ENCODE measurements at regions not wholly inside any gene's neighbourhood (a gene's known extent, or its start where the extent isn't known, plus 50 kb on each side); places are given as distances from the start of the nearest gene placed in this dataset.

- intact Hi-C loops (cut with micrococcal nuclease), result no loop called here
- POLR2A ChIA-PET (ENCODE audit: unreplicated experiment), result no interaction called here
- no CpG with 5 or more reads among the region's 1 CpG for WGBS, 2 experiments (ENCODE audit: extremely low coverage in 2 of 2, insufficient read length in 1 of 2)
Observed at GRCh38 chr13:79815041-79815440, 334.1 kb downstream of the NDFIP2 start.

More at GRCh38 chr13:79815041-79815440, 334.1 kb downstream of the NDFIP2 start:
- H3K18ac ChIP-seq (ENCODE audit: low read depth, low read length), result no peak overlapping the region
- H3K9me3 ChIP-seq (ENCODE audit: control insufficient read depth, insufficient read depth, low read length), result no peaks in the 10 kb centered on the region
- BruUV-seq (replicated peaks), result no TSS peak
- H3K14ac ChIP-seq (replicated peaks; ENCODE audit: low read depth, low read length), result no peak overlapping the region
- no peak overlapping the region for H3K27ac ChIP-seq (ENCODE audit: insufficient read depth, low read length)
- H3K4ac ChIP-seq (ENCODE audit: low read depth, low read length), result no peak overlapping the region
- H2AK5ac ChIP-seq (ENCODE audit: low read depth, low read length), result no peak overlapping the region
- H3K9me1 ChIP-seq (ENCODE audit: insufficient read depth, low read length), result no peaks in the 10 kb centered on the region
- H3K4me3 ChIP-seq (ENCODE audit: insufficient read depth, low read depth, low read length), result no peak overlapping the region
- no peak overlapping the region for H3K56ac ChIP-seq (ENCODE audit: extremely low read depth, insufficient read depth, low read length)
- TF ChIP-seq SMC3 (IDR thresholded peaks at IDR 0.05; ENCODE audit: low read depth, low read length), result no peak
- no peak for TF ChIP-seq CHD1 (IDR thresholded peaks at IDR 0.05; ENCODE audit: low read depth, low read length)
- TF ChIP-seq CEBPB (IDR thresholded peaks at IDR 0.05; ENCODE audit: low read depth, low read length), result no peak
- no peak for TF ChIP-seq MAZ (IDR thresholded peaks at IDR 0.05; ENCODE audit: borderline replicate concordance, low read depth, low read length)
- TF ChIP-seq RFX5 (IDR thresholded peaks at IDR 0.05; ENCODE audit: low read depth, low read length), result no peak
- TF ChIP-seq FOS (IDR thresholded peaks at IDR 0.05; ENCODE audit: low read depth, low read length), result no peak
- no peak for TF ChIP-seq MAFK (IDR thresholded peaks at IDR 0.05; ENCODE audit: low read depth, low read length)
- no peak for TF ChIP-seq NFE2L2 (IDR thresholded peaks at IDR 0.05; ENCODE audit: low read depth, low read length)
- TF ChIP-seq USF2 (IDR thresholded peaks at IDR 0.05; ENCODE audit: low read depth, low read length), result no peak
- no peak for TF ChIP-seq ELK1 (IDR thresholded peaks at IDR 0.05; ENCODE audit: borderline replicate concordance, low read depth, low read length)
- no peak for TF ChIP-seq POLR2A (IDR thresholded peaks at IDR 0.05; ENCODE audit: low read depth, low read length)
- TF ChIP-seq CTCF (conservative IDR thresholded peaks at IDR 0.05; ENCODE audit: low read depth, low read length), result no peak
- no peak for TF ChIP-seq RCOR1 (IDR thresholded peaks at IDR 0.05; ENCODE audit: insufficient replicate concordance, low read length)
- no peak for TF ChIP-seq MXI1 (IDR thresholded peaks at IDR 0.05; ENCODE audit: borderline replicate concordance, low read depth, low read length)
- TF ChIP-seq BHLHE40 (IDR thresholded peaks at IDR 0.05; ENCODE audit: low read depth, low read length), result no peak
- TF ChIP-seq RAD21 (IDR thresholded peaks at IDR 0.05; ENCODE audit: low read length), result no peak
- no peak overlapping the region for H2BK20ac ChIP-seq (ENCODE audit: low read depth, low read length)
- H3K23ac ChIP-seq (ENCODE audit: low read depth, low read length), result no peak overlapping the region
- dilution Hi-C loops (cut with HindIII; ENCODE audit: low sequenced_read_pairs, unreplicated experiment) (no loop called here), in situ Hi-C loops (cut with MboI; ENCODE audit: low sequenced_read_pairs) (no loop called here)
- H4K20me1 ChIP-seq (ENCODE audit: insufficient read depth, low read length), result no peaks in the 10 kb centered on the region
- no peak overlapping the region for H4K5ac ChIP-seq (ENCODE audit: low read depth, low read length)
- H2BK15ac ChIP-seq (ENCODE audit: low read depth, low read length), result no peak overlapping the region
- no peak overlapping the region for H2BK5ac ChIP-seq (ENCODE audit: low read depth, low read length, poor library complexity, severe bottlenecking)
- peaks cover 4% of the 10 kb centered on the region for H3K4me1 ChIP-seq (ENCODE audit: control insufficient read depth, insufficient read depth, low read length)
- no peak overlapping the region for H3K9ac ChIP-seq (ENCODE audit: low read depth, low read length)
- no peak overlapping the region for H3K4me2 ChIP-seq (ENCODE audit: low read depth, low read length)
- DNase-seq (no peak), ATAC-seq (ENCODE audit: low read depth) (no peak)
- no peak overlapping the region for H4K91ac ChIP-seq (ENCODE audit: insufficient read depth, low read depth, low read length)
- H3K36me3 ChIP-seq (ENCODE audit: control insufficient read depth, insufficient read depth, low read length), result no peaks in the 10 kb centered on the region
- no peak overlapping the region for H2AK9ac ChIP-seq (replicated peaks; ENCODE audit: low read depth, low read length, poor library complexity)
- no peak overlapping the region for H2BK120ac ChIP-seq (ENCODE audit: low read depth, low read length)
- H3K27me3 ChIP-seq (ENCODE audit: control insufficient read depth, insufficient read depth, low read length), result no peaks in the 10 kb centered on the region
- H3K79me1 ChIP-seq (ENCODE audit: low read depth in 1 of 2, low read length in 2 of 2), result no peaks in the 10 kb centered on the region
- CTCF ChIA-PET, result no interaction called here
- no peak overlapping the region for H4K8ac ChIP-seq (ENCODE audit: low read depth in 2 of 2, low read length in 2 of 2)
- no peak overlapping the region for H2AFZ ChIP-seq (replicated peaks; ENCODE audit: low read length, poor library complexity)

All from IMR-90 (cell line).